ENCODE measurements at regions not wholly inside any gene's neighbourhood (a gene's known extent, or its start where the extent isn't known, plus 50 kb on each side); places are given as distances from the start of the nearest gene placed in this dataset.

GRCh38 chr18:5091741-5092140, 105.3 kb downstream of the AKAIN1 start:
- DNase-seq (ENCODE audit: low read depth): no peak

GRCh38 chr18:5075297-5075696, 121.8 kb downstream of the AKAIN1 start:
- DNase-seq (ENCODE audit: low read depth): no peak

DNA sequence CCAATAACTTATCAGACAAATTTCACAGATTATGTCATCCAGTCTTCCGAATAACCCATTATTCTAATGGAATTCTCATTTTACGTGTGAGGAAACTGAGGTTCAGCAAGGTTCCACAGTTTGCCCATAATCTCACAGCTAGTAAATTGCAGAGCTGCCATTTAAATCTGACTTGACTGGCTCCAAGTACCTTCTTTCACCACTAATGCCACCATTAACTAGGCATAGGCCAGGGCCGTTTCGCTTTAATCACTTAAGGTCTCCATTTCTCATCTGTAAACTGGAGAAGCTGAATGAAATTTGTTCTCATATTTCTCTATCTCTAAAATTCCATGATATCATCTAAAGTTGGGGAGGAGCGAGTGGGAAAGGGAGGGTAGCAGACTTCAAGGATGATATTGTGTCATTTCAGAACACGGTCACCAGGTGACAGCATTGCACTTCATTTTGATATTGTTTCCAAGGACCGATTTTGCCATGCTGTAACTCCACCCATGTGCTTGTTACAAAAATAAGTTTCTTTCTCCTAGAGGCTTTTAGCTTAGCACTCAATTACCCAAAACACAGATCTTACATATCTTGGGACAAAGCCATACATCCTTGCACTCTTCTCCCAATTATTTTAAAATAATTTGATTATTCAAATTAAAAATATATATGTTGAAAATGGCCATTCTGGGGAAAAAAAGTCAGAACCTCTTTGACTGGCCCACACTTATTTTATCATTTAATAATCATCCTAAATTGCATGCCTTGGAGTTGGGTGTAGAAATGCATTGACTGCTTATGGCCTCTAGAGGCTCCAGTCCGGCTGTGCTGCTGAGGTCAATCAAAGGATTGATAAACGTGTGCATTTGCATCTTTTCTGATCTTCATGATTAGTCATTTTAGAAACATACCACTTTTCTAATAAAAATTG, 123.8 kb downstream of the AKAIN1 start:
- no peak for DNase-seq (ENCODE audit: low read depth)

DNA sequence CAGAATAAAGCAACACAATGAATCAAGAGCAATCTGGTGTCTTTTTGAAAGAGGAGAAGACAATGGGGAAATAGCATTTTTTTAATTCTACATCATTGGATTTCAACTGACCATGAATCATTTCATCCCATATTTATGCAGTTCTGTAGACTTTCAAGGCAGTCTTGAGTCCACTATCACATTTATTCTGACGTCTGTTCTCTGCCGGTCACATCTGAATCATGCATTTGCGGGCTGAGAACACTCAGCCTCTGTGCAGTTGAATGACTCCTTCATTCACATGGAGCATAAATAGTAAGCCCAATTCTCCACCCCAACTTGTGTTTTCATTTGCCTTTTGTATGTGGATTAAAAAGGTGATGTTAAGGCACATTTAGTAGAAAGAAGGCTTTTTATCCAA, 128.2 kb downstream of the AKAIN1 start:
- no peak for DNase-seq (ENCODE audit: low read depth)

- no peak for DNase-seq (ENCODE audit: low read depth)
These were observed 130.6 kb downstream of the AKAIN1 start for GRCh38 chr18:5066380-5066977.

- DNase-seq (ENCODE audit: low read depth): no peak
These were observed 131.4 kb downstream of the AKAIN1 start for GRCh38 chr18:5065615-5066014.

DNA sequence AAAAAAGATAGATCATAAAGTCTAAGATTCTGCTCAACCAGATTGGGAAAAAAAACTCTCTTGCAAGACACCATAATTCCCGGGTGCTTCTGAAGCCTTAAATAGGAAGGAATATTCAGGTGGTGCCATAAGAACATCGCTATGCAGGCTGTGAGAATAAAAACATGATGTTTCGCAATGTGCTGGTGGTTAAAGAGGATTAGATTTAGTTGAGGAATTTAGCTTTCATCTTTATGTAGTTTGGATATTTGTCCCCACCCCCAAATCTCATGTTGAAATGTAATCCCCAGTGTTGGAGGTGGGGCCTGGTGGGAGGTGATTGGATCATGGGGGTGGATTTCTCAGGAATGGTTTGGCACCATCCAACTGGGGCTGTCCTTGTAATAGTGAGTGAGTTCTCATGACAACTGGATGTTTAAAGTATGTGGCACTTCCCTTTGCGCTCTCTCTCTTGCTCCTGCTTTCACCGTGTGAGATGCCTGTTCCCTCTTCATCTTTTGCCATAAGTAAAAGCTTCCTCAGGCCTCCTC, 132.2 kb downstream of the AKAIN1 start:
- DNase-seq (ENCODE audit: low read depth): no peak

DNA sequence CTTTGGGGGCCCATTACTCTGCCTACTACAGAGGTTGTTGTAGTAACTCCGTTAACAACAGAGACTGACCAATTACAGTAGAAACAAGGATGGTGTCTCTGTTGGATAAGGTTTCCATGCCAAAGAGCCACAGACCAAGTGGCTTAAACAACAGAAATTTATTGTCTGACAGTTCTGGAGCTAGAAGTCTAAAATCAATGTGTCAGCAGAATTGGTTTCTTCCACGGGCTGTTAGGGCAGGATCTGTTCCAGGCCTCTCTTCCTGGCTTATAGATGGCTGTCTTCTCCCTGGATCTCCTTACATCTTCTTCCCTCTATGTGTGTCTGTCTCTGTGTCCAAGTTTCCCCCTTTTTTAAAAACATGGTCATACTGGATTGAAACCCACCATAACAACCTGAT, 135.3 kb downstream of the AKAIN1 start:
- DNase-seq (ENCODE audit: low read depth): no peak

DNA sequence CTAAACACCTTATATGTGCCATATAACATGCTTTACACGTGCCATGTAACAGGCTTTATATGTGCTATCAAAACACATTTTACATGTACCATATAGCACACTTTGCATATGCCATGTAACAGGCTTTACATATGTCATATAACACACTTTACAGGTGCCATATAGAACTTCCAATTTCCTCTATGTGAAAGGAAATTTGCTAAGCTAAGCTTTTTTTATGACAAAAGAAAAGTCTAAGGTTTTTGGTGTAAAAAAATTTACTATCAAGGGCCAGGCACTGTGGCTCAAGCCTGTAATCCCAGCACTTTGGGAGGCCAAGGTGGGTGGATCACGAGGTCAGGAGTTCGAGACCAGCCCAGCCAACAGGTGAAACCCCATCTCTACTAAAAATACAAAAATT, 136.5 kb downstream of the AKAIN1 start:
- no peak for DNase-seq (ENCODE audit: low read depth)

GRCh38 chr18:5059696-5060032, 137.4 kb downstream of the AKAIN1 start:
- DNase-seq (ENCODE audit: low read depth): no peak

DNA sequence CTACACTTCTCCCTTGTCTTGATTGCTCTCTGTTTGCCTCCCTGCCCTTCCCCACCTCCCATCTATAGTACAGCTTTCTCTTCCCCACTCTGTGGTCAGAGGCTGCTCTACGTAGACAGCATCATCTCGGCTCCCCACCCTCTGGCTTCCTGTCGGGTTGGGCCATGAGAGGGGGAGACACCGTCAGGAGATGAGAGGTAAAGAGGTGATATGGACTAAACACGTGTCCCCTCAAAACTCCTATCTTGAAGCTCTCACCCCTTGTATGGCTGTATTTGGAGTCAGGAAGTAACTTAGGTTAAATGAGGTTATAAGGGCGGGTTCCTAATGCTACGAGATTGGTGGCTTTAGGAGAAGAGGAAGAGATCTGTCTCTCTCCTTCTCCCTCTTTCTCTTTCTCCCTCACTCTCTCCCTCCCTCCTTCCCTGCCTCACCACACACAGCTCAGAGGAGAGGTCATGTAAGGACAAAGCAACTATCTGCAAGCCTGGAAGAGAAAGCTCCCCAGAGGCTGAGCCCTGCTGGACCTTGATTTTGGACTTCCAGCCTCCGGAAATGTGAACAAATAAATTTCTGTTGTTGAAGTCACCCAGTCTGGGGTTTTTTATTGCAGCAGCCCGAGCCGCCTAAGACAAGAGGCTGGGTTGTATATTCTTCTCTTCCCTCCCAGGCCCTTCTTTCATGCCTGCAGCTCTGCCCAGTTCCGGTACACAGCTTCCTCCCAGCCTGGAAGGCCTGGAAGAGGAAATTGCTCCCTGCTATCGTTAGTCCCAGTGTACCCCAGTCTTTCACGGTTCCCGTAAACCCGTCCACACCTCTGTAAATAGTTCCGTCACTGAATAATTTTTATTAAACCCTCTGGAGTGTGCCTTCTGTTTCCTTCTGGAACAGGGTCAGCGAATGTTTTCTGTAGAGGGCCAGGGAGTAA, 138.0 kb downstream of the AKAIN1 start:
- peak; percentile 4 for DNase-seq (ENCODE audit: low read depth)

GRCh38 chr18:5057386-5058348, 139.4 kb downstream of the AKAIN1 start:
- DNase-seq (ENCODE audit: low read depth): peak; percentile 13

DNA sequence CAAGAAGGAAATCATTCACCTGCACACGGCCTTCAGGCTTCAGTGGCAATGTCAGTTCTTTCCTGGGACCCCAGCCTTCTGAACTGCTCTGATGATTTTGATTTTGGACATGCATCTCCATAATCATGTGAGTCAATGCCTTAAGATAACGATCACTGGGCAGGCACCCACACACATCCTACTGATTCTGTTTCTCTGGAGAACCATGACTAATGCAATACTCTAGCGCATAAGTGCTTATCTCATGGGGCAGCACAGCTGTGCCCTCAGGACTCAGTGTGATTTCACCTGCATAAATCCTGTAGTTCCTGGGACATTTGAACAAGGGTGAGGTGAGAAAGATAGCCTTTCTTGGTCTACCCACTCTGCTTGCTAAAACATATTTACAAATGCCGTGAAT, 144.6 kb downstream of the AKAIN1 start:
- DNase-seq (ENCODE audit: low read depth): no peak

DNA sequence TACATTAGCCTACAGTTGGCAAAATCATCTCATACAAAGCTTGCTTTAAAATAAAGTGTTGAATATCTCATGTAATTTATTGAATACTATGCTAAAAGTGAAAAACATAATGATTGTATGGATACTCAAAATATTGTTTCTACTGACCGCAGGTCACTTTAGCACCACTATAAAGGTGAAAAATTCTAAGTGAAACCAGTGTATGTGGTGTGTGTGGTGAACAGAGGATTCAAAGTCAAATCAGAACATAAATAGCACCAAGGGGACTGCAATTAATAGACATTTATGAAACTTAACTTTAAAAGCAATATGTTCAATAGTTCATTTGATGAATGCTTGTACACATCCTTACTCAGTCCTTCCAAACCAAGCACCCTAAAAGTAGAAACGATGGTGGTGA, 145.8 kb downstream of the AKAIN1 start:
- no peak for DNase-seq (ENCODE audit: low read depth)

- no peak for DNase-seq (ENCODE audit: low read depth)
These were observed 147.9 kb downstream of the AKAIN1 start for GRCh38 chr18:5049124-5049523.

DNA sequence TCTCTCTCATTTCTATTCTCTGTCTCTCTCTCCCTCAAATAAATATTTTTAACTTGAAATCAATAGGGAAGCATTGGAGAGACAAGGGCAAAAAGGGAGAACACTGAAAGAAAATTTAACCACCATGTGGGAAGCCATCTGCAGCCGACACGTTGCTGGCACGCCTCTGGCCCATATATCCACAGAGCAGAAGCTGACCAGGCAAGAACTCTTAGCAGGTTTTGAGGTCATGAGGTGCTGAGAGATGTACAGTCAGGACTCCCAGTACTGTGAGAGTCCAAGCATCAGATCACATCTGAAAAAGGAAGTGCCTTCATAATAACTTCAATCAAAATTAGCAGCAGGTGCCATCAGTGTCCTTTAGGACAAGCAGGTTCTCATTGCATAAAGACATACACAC, 156.6 kb downstream of the AKAIN1 start:
- DNase-seq (ENCODE audit: low read depth): no peak

- no peak for DNase-seq (ENCODE audit: low read depth)
These were observed 160.5 kb downstream of the AKAIN1 start for GRCh38 chr18:5036523-5036922.

DNA sequence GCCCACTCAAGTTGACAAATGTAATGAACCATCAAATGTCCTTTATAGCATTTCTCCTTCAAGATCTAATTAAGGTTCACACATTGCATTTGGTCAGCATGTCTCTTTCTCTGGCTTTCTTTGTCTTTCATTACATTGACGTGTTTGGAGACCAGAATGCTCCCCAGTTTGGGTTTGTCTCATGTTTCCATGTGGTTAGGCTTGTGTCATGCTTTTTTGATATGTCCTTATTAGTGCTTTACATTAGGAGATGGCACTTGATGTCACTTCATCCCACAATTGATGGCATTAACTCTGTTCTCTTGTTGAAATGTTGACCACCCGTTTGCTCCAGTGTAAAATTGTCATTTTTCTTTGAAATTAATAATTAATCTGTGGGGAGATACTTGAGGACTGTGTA, 165.8 kb downstream of the AKAIN1 start:
- no peak for DNase-seq (ENCODE audit: low read depth)

- DNase-seq (ENCODE audit: low read depth): no peak
These were observed 166.4 kb downstream of the AKAIN1 start for GRCh38 chr18:5030636-5031035.

GRCh38 chr18:5029592-5029991, 167.5 kb downstream of the AKAIN1 start:
- no peak for DNase-seq (ENCODE audit: low read depth)

GRCh38 chr18:5024741-5025140, 172.3 kb downstream of the AKAIN1 start:
- no peak for DNase-seq (ENCODE audit: low read depth)
